ENCODE measurements at regions not wholly inside any gene's neighbourhood (a gene's known extent, or its start where the extent isn't known, plus 50 kb on each side); places are given as distances from the start of the nearest gene placed in this dataset.

- WGBS, 5 donors, result 86 to 94% (median 90%) methylated on average over 3 of the region's 3 CpGs
- TF ChIP-seq POLR2AphosphoS5 (IDR thresholded peaks at IDR 0.05) (no peak), POLR2A (IDR thresholded peaks at IDR 0.05) (no peak), CTCF (IDR thresholded peaks at IDR 0.05 in 8 of 11, conservative IDR thresholded peaks at IDR 0.05 in 3 of 11) (no peak)
- intact Hi-C loops (cut with DNase I; ENCODE audit: low total_unique reads), result no loop called here
- Histone ChIP-seq H3K4me3 (no peak overlapping the region), H3K9me3 (peaks cover 0 to 27% (median 19%) of the 10 kb centered on the region in 8 donors), H3K36me3 (no peaks in the 10 kb centered on the region), H3K27me3 (replicated peaks in 1 of 7) (no peaks in the 10 kb centered on the region), H3K27ac (no peak overlapping the region), H3K4me1 (peaks cover 0 to 12% (median 4%) of the 10 kb centered on the region in 6 donors)
- no peak for DNase-seq
Measured at GRCh38 chr11:122487669-122488068, 167.9 kb upstream of the UBASH3B start.

GRCh38 chr11:122486793-122487495 lies 168.6 kb upstream of the UBASH3B start:
- no peak for TF ChIP-seq CTCF (IDR thresholded peaks at IDR 0.05 in 8 of 11, conservative IDR thresholded peaks at IDR 0.05 in 3 of 11)
- no peak for TF ChIP-seq POLR2AphosphoS5 (IDR thresholded peaks at IDR 0.05)
- TF ChIP-seq POLR2A (IDR thresholded peaks at IDR 0.05), result no peak
- H3K4me1 ChIP-seq, result peaks cover 0 to 10% (median 4%) of the 10 kb centered on the region in 6 donors
- no peaks in the 10 kb centered on the region for H3K36me3 ChIP-seq
- 77 to 90% (median 80%) methylated on average over 5 of the region's 5 CpGs for WGBS, 5 donors
- intact Hi-C loops (cut with DNase I; ENCODE audit: low total_unique reads), result no loop called here
- no peaks in the 10 kb centered on the region for H3K27me3 ChIP-seq (replicated peaks in 1 of 7)
- H3K4me3 ChIP-seq, result no peak overlapping the region
- DNase-seq, result no peak
- H3K27ac ChIP-seq, result no peak overlapping the region
- H3K9me3 ChIP-seq, result peaks cover 0 to 34% (median 26%) of the 10 kb centered on the region in 8 donors

DNA sequence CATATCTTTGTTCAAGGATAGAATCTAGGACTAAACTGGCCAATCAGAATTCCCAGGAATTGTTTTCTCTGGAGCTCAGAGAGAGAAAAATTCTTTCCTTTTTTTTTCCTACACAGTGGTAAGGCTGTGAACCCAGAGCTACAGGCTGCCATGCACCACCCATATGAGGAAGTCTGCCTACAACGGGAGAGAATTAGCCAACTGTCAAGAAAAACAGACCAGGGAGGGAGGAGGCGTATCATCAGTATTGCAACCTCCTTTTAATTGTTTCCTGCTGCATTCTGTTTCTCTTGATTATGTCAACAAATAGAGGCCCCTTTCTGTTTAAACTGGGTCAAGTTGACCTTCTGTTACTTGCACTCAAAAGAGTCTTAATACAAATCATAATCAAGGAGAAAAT lies 176.5 kb upstream of the UBASH3B start:
- Histone ChIP-seq H3K9me3 (peaks cover 0 to 26% (median 21%) of the 10 kb centered on the region in 8 donors), H3K4me3 (no peak overlapping the region), H3K27me3 (replicated peaks in 1 of 7) (peaks cover 0 to 10% (median 0%) of the 10 kb centered on the region in 7 donors), H3K4me1 (no peaks in the 10 kb centered on the region), H3K27ac (no peak overlapping the region), H3K36me3 (no peaks in the 10 kb centered on the region)
- no peak for TF ChIP-seq CTCF (IDR thresholded peaks at IDR 0.05 in 8 of 11, conservative IDR thresholded peaks at IDR 0.05 in 3 of 11)
- no peak for TF ChIP-seq POLR2A (IDR thresholded peaks at IDR 0.05)
- no peak for TF ChIP-seq POLR2AphosphoS5 (IDR thresholded peaks at IDR 0.05)
- DNase-seq, result no peak
- intact Hi-C loops (cut with DNase I; ENCODE audit: low total_unique reads), result no loop called here
- 30 to 63% (median 36%) methylated on average over 2 of the region's 2 CpGs for WGBS, 5 donors

DNA sequence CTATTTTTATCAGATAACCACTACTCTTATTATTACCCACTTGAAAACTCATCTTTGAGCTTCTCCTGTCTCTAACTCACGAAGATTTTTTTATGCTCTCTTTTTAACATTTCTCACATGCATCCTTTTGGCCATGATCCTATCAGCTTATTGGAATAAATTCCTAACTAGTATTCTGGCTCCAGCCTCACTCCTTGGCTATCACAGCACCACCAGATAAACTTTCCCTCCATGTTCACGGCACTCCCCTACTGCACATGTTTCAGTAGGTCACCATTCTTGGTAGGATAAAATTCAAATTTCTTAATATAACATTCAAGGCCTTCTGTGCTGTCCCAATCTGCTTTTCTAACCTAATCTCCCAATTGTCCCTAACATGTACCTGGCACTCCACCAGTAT lies 186.6 kb upstream of the UBASH3B start:
- no peak for DNase-seq
- no peaks in the 10 kb centered on the region for H3K36me3 ChIP-seq
- peaks cover 0 to 18% (median 13%) of the 10 kb centered on the region in 8 donors for H3K9me3 ChIP-seq
- H3K4me3 ChIP-seq, result no peak overlapping the region
- no peaks in the 10 kb centered on the region for H3K27me3 ChIP-seq (replicated peaks in 1 of 7)
- TF ChIP-seq POLR2AphosphoS5 (IDR thresholded peaks at IDR 0.05) (no peak), POLR2A (IDR thresholded peaks at IDR 0.05) (no peak), CTCF (IDR thresholded peaks at IDR 0.05 in 8 of 11, conservative IDR thresholded peaks at IDR 0.05 in 3 of 11) (no peak)
- 73 to 83% (median 76%) methylated on average over 2 of the region's 2 CpGs for WGBS, 5 donors
- H3K27ac ChIP-seq, result no peak overlapping the region
- intact Hi-C loops (cut with DNase I; ENCODE audit: low total_unique reads), result no loop called here
- no peaks in the 10 kb centered on the region for H3K4me1 ChIP-seq
